WTC11 (cell line): ENCODE measurements at regions not wholly inside any gene's neighbourhood (a gene's known extent, or its start where the extent isn't known, plus 50 kb on each side); places are given as distances from the start of the nearest gene placed in this dataset.

Experiments
- ATAC-seq: fragments of 200-7000 bp; cut with Tn5 transposase; 2 replicates; pipeline ENCODE4 v1.10.0; 2021; ENCODE audit warnings: mild to moderate bottlenecking, moderate library complexity
- CTCF ChIA-PET: fragments of 300-600 bp; sonication (Branson Sonifier 250); formaldehyde crosslinking; loops from one replicate; lab custom pipeline; 2021; ENCODE audit warnings: antibody characterized with exemption; lab: Charles Lee
- POLR2A ChIA-PET: fragments of 350-600 bp; sonication (Branson Sonifier 250); formaldehyde crosslinking; loops from one replicate; lab custom pipeline; 2021; ENCODE audit warnings: antibody characterized with exemption; lab: Charles Lee
- DNase-seq: peaks from one replicate; pipeline ENCODE4 v3.0.0; 2021; ENCODE audit warnings: low spot score
- H3K27ac Mint-ChIP-seq: 2 replicates; pipeline ENCODE4 v1.8.0; 2021; ENCODE audit warnings: mixed read lengths
- H3K27me3 Mint-ChIP-seq: 2 replicates; pipeline ENCODE4 v1.8.0; 2021; ENCODE audit warnings: low read depth, mild to moderate bottlenecking, moderate library complexity, mixed read lengths
- H3K36me3 Mint-ChIP-seq: 2 replicates; pipeline ENCODE4 v1.8.0; 2021; ENCODE audit warnings: mixed read lengths
- H3K4me1 Mint-ChIP-seq: 2 replicates; pipeline ENCODE4 v1.8.0; 2022; ENCODE audit warnings: mixed read lengths
- H3K4me3 Mint-ChIP-seq: 2 replicates; pipeline ENCODE4 v1.8.0; 2021; ENCODE audit warnings: mild to moderate bottlenecking, moderate library complexity, mixed read lengths
- H3K9me3 Mint-ChIP-seq: 2 replicates; pipeline ENCODE4 v1.8.0; 2021; ENCODE audit warnings: mixed read lengths
- AFF4 ChIP-seq: sonication (generic); formaldehyde crosslinking; IDR thresholded peaks from 2 replicates; pipeline ENCODE4 v1.8.1; 2023; ENCODE audit warnings: mild to moderate bottlenecking, missing genetic modification reagents, borderline replicate concordance
- ATF1 ChIP-seq: sonication (generic); formaldehyde crosslinking; IDR thresholded peaks from 2 replicates; pipeline ENCODE4 v1.8.1; 2023; ENCODE audit warnings: mild to moderate bottlenecking, moderate library complexity, missing genetic modification reagents
- ATF3 ChIP-seq: sonication (generic); formaldehyde crosslinking; conservative IDR thresholded peaks from 2 replicates; pipeline ENCODE4 v1.8.1; 2022; ENCODE audit warnings: mild to moderate bottlenecking, missing genetic modification reagents
- ATF6 ChIP-seq: sonication (generic); formaldehyde crosslinking; IDR thresholded peaks from 2 replicates; pipeline ENCODE4 v1.8.1; 2023; ENCODE audit warnings: mild to moderate bottlenecking, missing genetic modification reagents
- CREB1 ChIP-seq: sonication (generic); formaldehyde crosslinking; IDR thresholded peaks from 2 replicates; pipeline ENCODE4 v1.8.0; 2023; ENCODE audit warnings: mild to moderate bottlenecking, missing genetic modification reagents
- EMX1 ChIP-seq: fragments of 250-450 bp; sonication (Bioruptor Pico); IDR thresholded peaks from 2 replicates; pipeline ENCODE4 v1.8.0; 2021; ENCODE audit warnings: mild to moderate bottlenecking
- ERG ChIP-seq: fragments of 250-450 bp; sonication (Bioruptor Pico); IDR thresholded peaks from 2 replicates; pipeline ENCODE4 v1.8.0; 2021; ENCODE audit warnings: mild to moderate bottlenecking
- FOXP1 ChIP-seq: sonication (generic); formaldehyde crosslinking; IDR thresholded peaks from 2 replicates; pipeline ENCODE4 v1.8.0; 2022; ENCODE audit warnings: missing genetic modification reagents, mild to moderate bottlenecking, moderate library complexity, borderline replicate concordance
- FOXP4 ChIP-seq: sonication (generic); formaldehyde crosslinking; IDR thresholded peaks from 2 replicates; pipeline ENCODE4 v1.8.0; 2022; ENCODE audit warnings: mild to moderate bottlenecking, missing genetic modification reagents
- GRHL2 ChIP-seq: fragments of 250-450 bp; sonication (Bioruptor Pico); IDR thresholded peaks from 2 replicates; pipeline ENCODE4 v1.8.0; 2022; ENCODE audit warnings: mild to moderate bottlenecking, moderate library complexity; ENCODE audit not compliant: insufficient replicate concordance, severe bottlenecking
- IRF2 ChIP-seq: sonication (generic); formaldehyde crosslinking; IDR thresholded peaks from 2 replicates; pipeline ENCODE4 v1.8.0; 2022; ENCODE audit warnings: low read depth, missing genetic modification reagents, borderline replicate concordance
- KAT7 ChIP-seq: sonication (generic); formaldehyde crosslinking; IDR thresholded peaks from 2 replicates; pipeline ENCODE4 v1.8.1; 2023; ENCODE audit warnings: missing genetic modification reagents, mild to moderate bottlenecking, borderline replicate concordance
- MXD4 ChIP-seq: fragments of 250-450 bp; sonication (Bioruptor Pico); IDR thresholded peaks from 2 replicates; pipeline ENCODE4 v1.8.0; 2021; ENCODE audit warnings: mild to moderate bottlenecking, moderate library complexity, borderline replicate concordance
- MYBL2 ChIP-seq: sonication (generic); formaldehyde crosslinking; IDR thresholded peaks from 2 replicates; pipeline ENCODE4 v1.8.1; 2023; ENCODE audit warnings: mild to moderate bottlenecking, moderate library complexity, missing genetic modification reagents
- NFATC4 ChIP-seq: fragments of 250-450 bp; sonication (Bioruptor Pico); IDR thresholded peaks from 2 replicates; pipeline ENCODE4 v1.9.0; 2021; ENCODE audit warnings: mild to moderate bottlenecking
- PREB ChIP-seq: sonication (generic); formaldehyde crosslinking; IDR thresholded peaks from 2 replicates; pipeline ENCODE4 v1.8.1; 2022; ENCODE audit warnings: mild to moderate bottlenecking, missing genetic modification reagents, moderate library complexity, borderline replicate concordance
- SOX15 ChIP-seq: fragments of 250-450 bp; sonication (Bioruptor Pico); IDR thresholded peaks from 2 replicates; pipeline ENCODE4 v1.9.0; 2021; ENCODE audit warnings: mild to moderate bottlenecking
- SP1 ChIP-seq: sonication (generic); formaldehyde crosslinking; conservative IDR thresholded peaks from 2 replicates; pipeline ENCODE4 v1.8.1; 2022; ENCODE audit warnings: missing genetic modification reagents
- TEAD4 ChIP-seq: sonication (generic); formaldehyde crosslinking; IDR thresholded peaks from 2 replicates; pipeline ENCODE4 v1.8.0; 2022; ENCODE audit warnings: mild to moderate bottlenecking, missing genetic modification reagents
- USF1 ChIP-seq: sonication (generic); formaldehyde crosslinking; IDR thresholded peaks from 2 replicates; pipeline ENCODE4 v1.8.0; 2022; ENCODE audit warnings: mild to moderate bottlenecking, missing genetic modification reagents
- ZBTB21 ChIP-seq: sonication (generic); formaldehyde crosslinking; IDR thresholded peaks from 2 replicates; pipeline ENCODE4 v1.8.1; 2023; ENCODE audit warnings: mild to moderate bottlenecking, missing genetic modification reagents, borderline replicate concordance
- ZMAT4 ChIP-seq: fragments of 250-450 bp; sonication (Bioruptor Pico); IDR thresholded peaks from 2 replicates; pipeline ENCODE4 v1.9.0; 2021; ENCODE audit warnings: mild to moderate bottlenecking
- ZNF396 ChIP-seq: fragments of 250-450 bp; sonication (Bioruptor Pico); IDR thresholded peaks from 2 replicates; pipeline ENCODE4 v1.8.0; 2021; ENCODE audit warnings: mild to moderate bottlenecking, moderate library complexity, borderline replicate concordance

GRCh38 chr1:95304803-95305202 lies 70.8 kb downstream of the RWDD3 start:
- peaks cover 17% of the 10 kb centered on the region for H3K9me3 Mint-ChIP-seq
- ChIA-PET POLR2A (no interaction called here), CTCF (interaction anchor here (0.6 kb wide), 1 partner anchor 36 kb away, joined by 5 read pairs; no protein-coding TSS in a partner anchor)
- peaks cover 26% of the 10 kb centered on the region for H3K4me1 Mint-ChIP-seq
- no peak for DNase-seq
- H3K27ac Mint-ChIP-seq: no peak overlapping the region
- no peaks in the 10 kb centered on the region for H3K27me3 Mint-ChIP-seq
- no peak for TF ChIP-seq AFF4 (CRISPR knock-in tag)
- TF ChIP-seq FOXP4: no peak
- no peak for TF ChIP-seq TEAD4 (CRISPR knock-in tag)
- no peak for TF ChIP-seq EMX1 (CRISPR knock-in tag)
- no peak for TF ChIP-seq FOXP1 (CRISPR knock-in tag)
- TF ChIP-seq ZNF396 (CRISPR knock-in tag): no peak
- TF ChIP-seq ATF6 (CRISPR knock-in tag): no peak
- no peak for TF ChIP-seq SOX15 (CRISPR knock-in tag)
- TF ChIP-seq ATF3 (CRISPR knock-in tag): no peak
- TF ChIP-seq USF1 (CRISPR knock-in tag): no peak
- ATAC-seq: no peak
- H3K36me3 Mint-ChIP-seq: no peaks in the 10 kb centered on the region
- H3K4me3 Mint-ChIP-seq: no peak overlapping the region

GRCh38 chr1:95308276-95309030 lies 74.4 kb downstream of the RWDD3 start:
- H3K27ac Mint-ChIP-seq: no peak overlapping the region
- ATAC-seq (peak; percentile 69; the same call in 1 of the 2 replicates), DNase-seq (no peak)
- H3K9me3 Mint-ChIP-seq: no peaks in the 10 kb centered on the region
- H3K27me3 Mint-ChIP-seq: no peaks in the 10 kb centered on the region
- H3K4me1 Mint-ChIP-seq: peaks cover 38% of the 10 kb centered on the region
- H3K4me3 Mint-ChIP-seq: no peak overlapping the region
- ChIA-PET CTCF (interaction anchor here (0.9 to 1.4 kb wide), 6 partner anchors 21 to 928 kb away, joined by 3 to 4 read pairs (median 4); partner anchors contain the start of gene TLCD4), POLR2A (interaction anchor here (0.6 kb wide), 1 partner anchor 1623 kb away, joined by 3 read pairs; no protein-coding TSS in a partner anchor)
- H3K36me3 Mint-ChIP-seq: no peaks in the 10 kb centered on the region
- TF ChIP-seq ERG (CRISPR knock-in tag): no peak
- no peak for TF ChIP-seq IRF2 (CRISPR knock-in tag)
- no peak for TF ChIP-seq MYBL2
- no peak for TF ChIP-seq SP1
- no peak for TF ChIP-seq ZBTB21 (CRISPR knock-in tag)
- no peak for TF ChIP-seq GRHL2
- TF ChIP-seq EMX1 (CRISPR knock-in tag): no peak
- no peak for TF ChIP-seq ZMAT4 (CRISPR knock-in tag)
- TF ChIP-seq KAT7 (CRISPR knock-in tag): no peak
- no peak for TF ChIP-seq CREB1
- TF ChIP-seq MXD4 (CRISPR knock-in tag): no peak
- TF ChIP-seq NFATC4 (CRISPR knock-in tag): no peak
- no peak for TF ChIP-seq PREB (CRISPR knock-in tag)
- no peak for TF ChIP-seq ATF1 (CRISPR knock-in tag)
